Posterior cingulate gyrus (tissue), 11 donors: ENCODE measurements at regions not wholly inside any gene's neighbourhood (a gene's known extent, or its start where the extent isn't known, plus 50 kb on each side); places are given as distances from the start of the nearest gene placed in this dataset.
"Not testable (repeated sequence)": the region's sequence is repeated elsewhere in the genome, so short reads cannot be mapped to it uniquely, and the experiment has no call there.

ENCODE experiments used
- DNase-seq, 10 donors: peaks; one replicate each; pipeline versions ENCODE4 v3.0.0 to v3.0.0-alpha.2; 2020 to 2021; ENCODE audit warnings: mixed read lengths in 3 of 10
- intact Hi-C: fragments of 100-400 bp; cut with DNase I; formaldehyde crosslinking; loops from one replicate; pipeline ENCODE4 v1.15.1; 2023

GRCh38 chr13:26482451-26483197, 74.9 kb upstream of the WASF3 start:
- intact Hi-C loops = loop anchor here (2.0 to 5.0 kb wide), 2 partner anchors 214 to 300 kb away; no protein-coding TSS in a partner anchor

GRCh38 chr13:26483546-26483945, 73.9 kb upstream of the WASF3 start:
- intact Hi-C loops = loop anchor here (2.0 to 5.0 kb wide), 2 partner anchors 213 to 301 kb away; no protein-coding TSS in a partner anchor
- DNase-seq = peak in 1 of 10 donors; percentile 24

More at GRCh38 chr13:26482451-26483197, 74.9 kb upstream of the WASF3 start:
- DNase-seq = peak in 5 of 10 donors; percentile 40 to 59 (median 49)

DNA sequence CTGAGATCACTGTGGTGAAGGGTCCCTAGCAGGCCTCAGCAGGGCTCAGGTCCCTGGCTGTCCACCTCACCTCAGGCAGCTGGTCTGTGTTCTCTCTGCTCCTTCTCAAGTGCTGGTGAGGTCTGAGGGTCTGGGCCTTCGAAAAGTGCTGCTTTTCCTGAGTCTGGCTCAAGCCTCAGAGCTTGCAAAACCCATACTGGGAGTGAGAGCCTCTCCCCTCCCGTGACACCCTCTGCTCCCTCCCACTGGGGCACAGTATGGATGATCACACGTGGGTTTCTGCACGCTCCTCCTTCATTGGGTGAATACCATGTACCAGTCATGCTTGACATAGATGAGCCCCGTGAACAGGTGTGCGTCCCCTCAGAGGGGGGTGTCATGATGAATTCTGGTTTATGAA, 73.3 kb upstream of the WASF3 start:
- DNase-seq = peak in 1 of 10 donors; percentile 58
- intact Hi-C loops = loop anchor here (5.0 kb wide), 1 partner anchor 302 kb away; no protein-coding TSS in a partner anchor

DNA sequence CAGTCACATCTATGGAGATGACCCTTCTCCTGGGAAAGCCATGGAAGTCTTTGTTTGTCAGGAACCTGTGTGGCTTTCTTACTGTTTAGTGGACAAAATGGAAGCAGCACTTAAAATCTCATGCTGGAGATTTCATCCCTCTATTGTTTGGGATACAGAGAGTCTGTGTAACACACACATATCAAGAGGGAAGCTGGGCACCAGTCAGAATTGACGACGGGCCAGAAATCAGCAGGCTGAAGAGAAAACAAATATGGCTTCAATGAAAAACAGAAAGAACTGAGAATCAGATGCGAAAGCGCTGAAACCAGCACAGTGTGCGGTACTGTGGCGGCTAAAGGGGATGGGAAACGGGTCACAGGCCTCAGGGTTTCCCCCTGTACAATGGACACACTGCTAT, 72.2 kb upstream of the WASF3 start:
- intact Hi-C loops = no loop called here
- peak in 3 of 10 donors; percentile 35 to 81 (median 40) for DNase-seq

DNA sequence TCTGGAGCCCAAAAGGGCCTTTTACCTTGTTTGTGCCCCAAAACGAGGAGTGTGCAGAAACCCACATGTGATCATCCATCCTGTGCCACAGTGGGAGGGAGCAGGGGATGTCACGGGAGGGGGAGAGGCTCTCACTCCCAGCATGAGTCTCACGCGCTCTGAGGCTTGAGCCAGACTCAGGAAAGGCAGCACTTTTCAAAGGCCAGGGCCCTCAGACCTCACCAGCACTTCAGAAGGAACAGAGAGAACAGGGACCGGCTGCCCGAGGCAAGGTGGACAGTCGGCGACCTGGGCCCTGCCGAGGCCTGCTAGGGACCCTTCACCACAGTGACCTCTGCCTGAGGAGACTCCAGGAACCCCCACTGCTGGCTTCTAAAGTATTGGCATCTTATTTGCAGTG, 71.7 kb upstream of the WASF3 start:
- intact Hi-C loops = no loop called here
- DNase-seq = peak in 3 of 10 donors; percentile 35 to 79 (median 42)

DNA sequence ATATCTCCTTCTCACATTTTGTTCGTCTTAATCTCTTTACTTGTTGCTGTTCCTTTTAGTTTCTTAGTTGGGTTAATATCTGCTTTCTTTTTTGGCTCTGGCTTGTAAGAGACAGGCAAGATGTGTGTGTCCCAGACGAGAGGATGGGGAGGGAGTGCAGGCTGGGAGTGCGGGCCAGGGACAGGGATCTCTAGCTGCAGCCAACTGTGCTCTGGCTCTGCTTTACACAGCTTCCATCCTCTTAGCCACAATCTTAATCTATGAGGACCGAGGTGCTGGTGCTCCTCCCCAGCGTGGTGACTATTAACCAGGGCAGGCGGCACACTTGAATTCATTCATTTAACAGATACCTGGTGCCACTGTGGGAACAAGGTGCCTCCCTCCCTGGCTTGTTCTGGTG, 70.9 kb upstream of the WASF3 start:
- intact Hi-C loops = no loop called here
- DNase-seq = peak in 1 of 10 donors; percentile 43

- peak in 1 of 10 donors; percentile 82 for DNase-seq
- intact Hi-C loops = no loop called here
Observed at GRCh38 chr13:26487781-26488180, 69.7 kb upstream of the WASF3 start.

DNA sequence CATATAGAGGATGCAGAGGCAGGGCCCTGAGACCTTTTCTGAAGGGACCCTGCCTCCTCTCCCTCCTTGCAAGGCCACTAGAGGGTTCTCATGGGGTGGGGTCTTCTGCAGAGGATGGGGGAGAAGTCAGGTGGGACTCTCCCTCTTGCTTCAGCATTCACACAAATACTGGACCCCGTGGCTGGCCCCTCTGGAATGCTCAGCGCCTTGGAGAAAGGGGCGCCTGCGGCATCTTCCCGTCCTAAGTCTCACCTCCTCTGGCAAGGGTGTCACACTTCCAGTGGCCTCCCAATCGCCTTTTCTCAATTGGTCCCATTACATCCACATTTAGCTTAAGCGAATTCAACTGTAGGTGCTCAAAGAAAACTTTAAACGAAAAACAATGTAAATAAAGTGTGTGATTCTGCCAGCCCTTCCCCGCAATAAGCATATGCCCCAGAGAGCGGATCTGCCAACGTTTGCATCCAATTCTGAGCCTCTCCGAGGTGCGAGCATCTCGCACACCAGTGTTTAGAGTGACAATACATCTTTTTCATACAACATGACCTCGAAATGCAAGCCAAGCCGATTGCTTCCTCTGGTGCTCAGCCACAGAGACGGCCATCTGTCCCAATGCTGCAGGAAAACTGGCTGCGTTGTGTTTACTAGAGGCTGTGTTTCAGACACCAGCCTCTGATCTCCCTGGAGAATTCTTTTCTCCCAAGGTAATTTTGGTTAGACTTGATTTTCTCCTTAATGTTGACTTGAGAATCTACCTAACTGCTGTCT, 69.1 kb upstream of the WASF3 start:
- peak in 1 of 10 donors; percentile 43 for DNase-seq
- intact Hi-C loops = no loop called here

- DNase-seq, intact Hi-C loops: not testable (repeated sequence)
Observed at GRCh38 chr13:26492301-26492700, 65.2 kb upstream of the WASF3 start.

DNA sequence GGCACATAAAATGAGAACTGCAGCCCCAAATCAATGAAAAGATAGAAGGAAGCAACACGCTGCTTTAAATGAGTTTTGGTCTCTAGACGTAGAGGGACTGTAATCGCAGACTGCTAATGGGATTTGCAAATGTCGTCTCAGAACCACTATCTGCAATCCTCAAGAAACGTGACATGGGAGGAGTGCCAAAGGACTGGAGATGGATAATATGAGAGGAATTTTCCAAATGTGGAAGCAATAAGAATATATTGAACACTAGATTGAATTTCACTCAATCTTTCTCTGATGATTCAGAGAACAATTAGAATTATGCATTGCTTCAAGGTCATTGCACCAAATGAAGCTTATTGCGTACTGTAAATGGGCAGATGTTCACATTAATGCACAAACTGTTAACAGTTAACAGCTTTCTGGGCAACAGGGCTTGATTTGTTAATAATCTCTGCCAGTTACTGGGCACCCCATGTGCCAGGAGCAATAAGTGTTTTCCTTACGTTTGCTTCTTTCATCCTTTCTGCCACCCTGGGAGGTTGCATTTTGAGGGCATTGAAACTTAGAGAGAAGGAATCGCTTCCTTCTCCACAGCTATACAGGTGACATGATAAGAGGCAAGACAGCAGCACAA, 62.8 kb upstream of the WASF3 start:
- no peak for DNase-seq
- intact Hi-C loops = no loop called here

- DNase-seq = peak in 1 of 10 donors; percentile 75
- intact Hi-C loops = loop anchor here (1.0 to 2.0 kb wide), 2 partner anchors 311 to 363 kb away; no protein-coding TSS in a partner anchor
Observed at GRCh38 chr13:26495750-26496149, 61.7 kb upstream of the WASF3 start.

- no peak for DNase-seq
- intact Hi-C loops = loop anchor here (2.0 kb wide), 1 partner anchor 365 kb away; no protein-coding TSS in a partner anchor
Observed at GRCh38 chr13:26497968-26498511, 59.4 kb upstream of the WASF3 start.

DNA sequence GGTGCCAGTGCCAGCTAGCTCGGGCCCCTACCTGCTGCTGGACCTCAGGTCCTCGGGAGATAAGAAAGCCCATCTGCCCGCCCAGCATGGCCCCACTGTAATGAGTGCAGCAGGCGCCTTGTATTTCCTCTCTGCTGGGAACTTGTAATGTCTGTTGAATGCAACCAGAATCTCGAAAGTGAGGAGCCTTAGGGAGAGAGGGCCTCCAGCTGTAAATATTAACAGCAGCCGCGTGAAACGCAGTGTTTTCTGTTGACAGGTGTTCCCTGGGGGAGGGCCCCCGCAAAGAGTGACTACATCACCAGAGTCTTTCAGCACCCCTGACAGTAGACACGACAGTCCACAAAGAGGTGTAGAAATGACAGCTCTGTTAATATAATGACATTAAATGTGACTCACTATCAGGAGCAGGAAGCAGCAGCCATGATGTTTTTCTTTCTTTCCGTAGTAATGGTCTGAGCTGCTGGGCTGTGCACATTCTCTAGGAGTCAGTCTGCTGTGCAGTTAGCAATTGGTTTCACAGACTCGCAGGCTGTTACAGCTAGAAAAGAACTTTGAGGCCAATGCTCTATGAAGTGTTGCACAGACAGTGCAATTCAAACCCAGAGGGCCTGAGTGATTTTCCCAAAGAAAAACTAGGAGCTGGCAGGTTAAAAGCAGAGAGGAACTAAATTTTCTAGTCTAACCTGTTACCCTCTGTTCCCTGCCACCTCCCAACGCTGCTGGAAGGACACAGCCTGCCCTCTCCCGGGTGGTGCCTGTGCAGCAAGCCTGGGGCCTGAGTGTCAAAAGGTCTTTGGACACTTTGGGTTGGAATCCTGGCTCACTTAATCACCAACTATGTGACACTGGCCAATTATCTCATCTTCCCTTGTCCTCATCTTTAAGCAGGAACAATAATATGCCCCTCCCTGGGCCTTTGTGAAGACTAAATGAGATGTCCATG, 58.6 kb upstream of the WASF3 start:
- intact Hi-C loops = no loop called here
- DNase-seq = peak in 1 of 10 donors; percentile 67

GRCh38 chr13:26500618-26501320, 56.7 kb upstream of the WASF3 start:
- intact Hi-C loops = no loop called here
- DNase-seq = peak in 1 of 10 donors; percentile 82

DNA sequence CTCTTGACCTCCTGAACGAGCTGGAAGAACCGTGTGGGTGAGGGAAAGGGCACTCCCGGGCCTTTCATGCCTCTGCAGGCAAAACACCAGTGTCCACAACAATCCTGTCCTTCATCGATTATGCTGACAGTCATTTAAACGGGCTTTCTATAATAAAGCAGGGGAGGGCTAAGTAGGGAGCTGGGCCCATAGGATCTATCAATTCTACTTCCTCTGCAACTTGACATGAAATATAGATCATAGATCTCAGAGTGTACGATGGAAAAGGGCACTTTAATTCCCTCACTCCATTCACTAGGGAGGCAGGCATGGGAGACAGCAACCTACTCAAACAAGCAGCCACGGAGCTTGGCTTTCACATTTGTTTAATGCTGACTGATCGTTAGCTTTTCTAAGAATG, 55.8 kb upstream of the WASF3 start:
- intact Hi-C loops = no loop called here

DNA sequence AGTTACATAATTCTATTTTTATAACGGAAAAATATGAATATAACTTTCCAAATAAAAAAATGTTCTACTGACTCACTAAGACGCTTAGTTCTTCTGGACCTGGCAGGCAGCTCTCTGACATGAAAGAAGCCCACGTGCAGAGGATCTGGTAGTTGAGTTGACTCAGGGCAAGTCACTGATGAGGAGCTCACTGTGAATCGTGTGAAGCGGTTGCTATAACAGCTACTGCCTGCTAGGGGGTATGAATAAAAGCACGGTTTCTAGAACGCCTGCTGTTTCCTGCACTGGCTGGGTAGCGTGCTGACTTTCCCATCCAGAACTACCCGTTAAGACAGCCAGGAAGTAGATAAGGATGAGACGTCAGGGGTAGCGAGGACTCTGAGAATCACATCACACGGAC, 54.7 kb upstream of the WASF3 start:
- DNase-seq = peak in 2 of 10 donors; percentile 19 to 84
- intact Hi-C loops = no loop called here

More for the DNA sequence above, 55.8 kb upstream of the WASF3 start:
- DNase-seq = no peak

GRCh38 chr13:26503826-26504594, 53.5 kb upstream of the WASF3 start:
- intact Hi-C loops = no loop called here
- peak in 5 of 10 donors; percentile 22 to 89 (median 50) for DNase-seq
